GM21390 (cell line): ENCODE measurements at regions not wholly inside any gene's neighbourhood (a gene's known extent, or its start where the extent isn't known, plus 50 kb on each side); places are given as distances from the start of the nearest gene placed in this dataset.

Source experiments
- ATAC-seq: cut with Tn5 transposase; IDR thresholded peaks from one replicate; pipeline ENCODE4 v1.9.1; 2021; ENCODE audit not compliant: unreplicated experiment

- ATAC-seq: no peak
Measured at GRCh38 chr3:153596401-153596800, 434.4 kb downstream of the RAP2B start.

GRCh38 chr3:153599685-153600084 is 437.7 kb downstream of the RAP2B start:
- ATAC-seq: no peak

GRCh38 chr3:153600896-153601295 is 438.9 kb downstream of the RAP2B start:
- no peak for ATAC-seq

GRCh38 chr3:153601374-153601853 is 439.4 kb downstream of the RAP2B start:
- ATAC-seq: no peak

- ATAC-seq: no peak
Measured at GRCh38 chr3:153602801-153603200, 440.8 kb downstream of the RAP2B start.

- no peak for ATAC-seq
Measured at GRCh38 chr3:153614140-153614539, 452.1 kb downstream of the RAP2B start.

GRCh38 chr3:153614563-153614962 is 452.5 kb downstream of the RAP2B start:
- ATAC-seq: no peak

GRCh38 chr3:153615863-153616262 is 453.8 kb downstream of the RAP2B start:
- no peak for ATAC-seq

- no peak for ATAC-seq
Measured at GRCh38 chr3:153617463-153617862, 455.4 kb downstream of the RAP2B start.

GRCh38 chr3:153618176-153618575 is 456.1 kb downstream of the RAP2B start:
- ATAC-seq: no peak

- ATAC-seq: no peak
Measured at GRCh38 chr3:153619268-153619667, 457.2 kb downstream of the RAP2B start.

- ATAC-seq: peak; percentile 96
Measured at GRCh38 chr3:153621953-153622352, 459.9 kb downstream of the RAP2B start.

- no peak for ATAC-seq
Measured at GRCh38 chr3:153623834-153624233, 461.8 kb downstream of the RAP2B start.

GRCh38 chr3:153624310-153625030 is 462.4 kb downstream of the RAP2B start:
- no peak for ATAC-seq

GRCh38 chr3:153625506-153625905 is 463.5 kb downstream of the RAP2B start:
- ATAC-seq: no peak

GRCh38 chr3:153626158-153626557 is 464.1 kb downstream of the RAP2B start:
- no peak for ATAC-seq

GRCh38 chr3:153628591-153628990 is 466.6 kb downstream of the RAP2B start:
- no peak for ATAC-seq

- ATAC-seq: no peak
Measured at GRCh38 chr3:153629148-153629547, 467.1 kb downstream of the RAP2B start.

GRCh38 chr3:153631102-153631501 is 469.1 kb downstream of the RAP2B start:
- ATAC-seq: no peak

GRCh38 chr3:153631664-153632063 is 469.6 kb downstream of the RAP2B start:
- ATAC-seq: no peak

- no peak for ATAC-seq
Measured at GRCh38 chr3:153633407-153633806, 471.4 kb downstream of the RAP2B start.

- no peak for ATAC-seq
Measured at GRCh38 chr3:153634683-153635082, 472.7 kb downstream of the RAP2B start.

- ATAC-seq: no peak
Measured at GRCh38 chr3:153639631-153640030, 477.6 kb downstream of the RAP2B start.
